Stomach (tissue), 8 donors: ENCODE measurements at regions not wholly inside any gene's neighbourhood (a gene's known extent, or its start where the extent isn't known, plus 50 kb on each side); places are given as distances from the start of the nearest gene placed in this dataset.

Source experiments
- DNase-seq, 2 donors: peaks; one replicate each; pipeline versions ENCODE4 v3.0.0 to v3.0.0-alpha.2; 2013 to 2019
- H3K27ac ChIP-seq, 5 donors: fragments of 200-600 bp in 4 of 5; sonication (generic) in 4 of 5; one replicate each; pipeline ENCODE4 v1.5.1; 2013 to 2019; ENCODE audit warnings: mild to moderate bottlenecking in 1 of 5, moderate library complexity in 1 of 5
- H3K27me3 ChIP-seq, 3 donors: fragments of 200-600 bp; sonication (generic); one replicate each; pipeline ENCODE4 v1.5.1; 2017 to 2019; ENCODE audit warnings: mixed run types in 1 of 3
- H3K36me3 ChIP-seq, 4 donors: fragments of 200-600 bp; sonication (generic); 1 replicate in 3 of 4; 2 replicates in 1 of 4; pipeline ENCODE4 v1.5.1; 2016 to 2019
- H3K4me1 ChIP-seq, 4 donors: fragments of 200-600 bp; sonication (generic); one replicate each; pipeline ENCODE4 v1.5.1; 2016 to 2019
- H3K4me3 ChIP-seq, 4 donors: fragments of 200-600 bp; sonication (generic) in 3 of 4; one replicate each; pipeline ENCODE4 v1.5.1; 2016 to 2019; ENCODE audit warnings: mild to moderate bottlenecking in 1 of 4
- H3K9me3 ChIP-seq, 4 donors: fragments of 200-600 bp; sonication (generic); one replicate each; pipeline ENCODE4 v1.5.1; 2016 to 2019
- CTCF ChIP-seq, 7 experiments: fragments of 450-650 bp in 4 of 7; fragments of 200-600 bp in 3 of 7; sonication (generic) in 3 of 7; IDR thresholded peaks; one replicate each; pipeline ENCODE4 v1.5.1; 2016 to 2019; ENCODE audit warnings: antibody characterized with exemption in 7 of 7, control low read depth in 2 of 7, mild to moderate bottlenecking in 1 of 7
- EP300 ChIP-seq: sonication (generic); formaldehyde crosslinking; IDR thresholded peaks from one replicate; pipeline ENCODE4 v1.6.1; 2017; ENCODE audit warnings: antibody characterized with exemption
- POLR2A ChIP-seq, 4 donors: fragments of 450-650 bp; IDR thresholded peaks; one replicate each; pipeline ENCODE4 v1.6.1; 2016; ENCODE audit warnings: antibody characterized with exemption in 4 of 4, control low read depth in 2 of 4, mild to moderate bottlenecking in 1 of 4, moderate library complexity in 1 of 4
- POLR2AphosphoS5 ChIP-seq, 3 donors: sonication (generic); formaldehyde crosslinking; IDR thresholded peaks; one replicate each; pipeline ENCODE4 v1.6.1; 2016; ENCODE audit warnings: antibody characterized with exemption in 3 of 3
- WGBS, 5 donors: extraction: QIAGEN DNeasy Blood & Tissue Kit in 3 of 5; methylation state at CpG; one replicate each; pipeline versions ENCODE4 v1.1.5 to v1.1.7; 2013 to 2018; 5-methylcytosine and 5-hydroxymethylcytosine counted together
- intact Hi-C: fragments of 100-400 bp; cut with DNase I; formaldehyde crosslinking; loops from one replicate; pipeline ENCODE4 v1.15.1; 2023; ENCODE audit warnings: low total_unique reads
- donor health status: healthy with polysubstance abuse.
- donor health status: Bipolar disorder and iron deficiency.
- donor health status: healthy.

GRCh38 chr12:82012176-82012575 is 253.0 kb upstream of the PPFIA2 start:
- 81 to 89% (median 86%) methylated on average over 4 of the region's 4 CpGs for WGBS, 5 donors
- no peaks in the 10 kb centered on the region for H3K36me3 ChIP-seq
- H3K27me3 ChIP-seq, result no peaks in the 10 kb centered on the region
- H3K27ac ChIP-seq, result no peak overlapping the region
- H3K9me3 ChIP-seq, result no peaks in the 10 kb centered on the region
- no peak for TF ChIP-seq POLR2AphosphoS5 (IDR thresholded peaks at IDR 0.05)
- TF ChIP-seq POLR2A (IDR thresholded peaks at IDR 0.05), result no peak
- TF ChIP-seq CTCF (IDR thresholded peaks at IDR 0.05), result no peak
- intact Hi-C loops, result no loop called here
- no peak for DNase-seq
- no peaks in the 10 kb centered on the region for H3K4me1 ChIP-seq
- no peak overlapping the region for H3K4me3 ChIP-seq

- intact Hi-C loops, result no loop called here
- Histone ChIP-seq H3K4me1 (no peaks in the 10 kb centered on the region), H3K27me3 (no peaks in the 10 kb centered on the region), H3K4me3 (no peak overlapping the region), H3K36me3 (no peaks in the 10 kb centered on the region), H3K27ac (no peak overlapping the region), H3K9me3 (no peaks in the 10 kb centered on the region)
- DNase-seq, result no peak
- TF ChIP-seq EP300 (no peak), POLR2A (IDR thresholded peaks at IDR 0.05) (no peak), CTCF (IDR thresholded peaks at IDR 0.05) (no peak), POLR2AphosphoS5 (IDR thresholded peaks at IDR 0.05) (no peak)
- WGBS, 5 donors, result 64 to 77% (median 73%) methylated on average over 2 of the region's 2 CpGs
Measured at GRCh38 chr12:82009524-82009923, 250.4 kb upstream of the PPFIA2 start.

GRCh38 chr12:82008251-82008650 is 249.1 kb upstream of the PPFIA2 start:
- Histone ChIP-seq H3K4me1 (no peaks in the 10 kb centered on the region), H3K4me3 (no peak overlapping the region), H3K27ac (no peak overlapping the region), H3K9me3 (no peaks in the 10 kb centered on the region), H3K36me3 (no peaks in the 10 kb centered on the region), H3K27me3 (no peaks in the 10 kb centered on the region)
- WGBS, 5 donors, result 82 to 95% (median 89%) methylated on average over 1 of the region's 1 CpG
- no peak for TF ChIP-seq POLR2A (IDR thresholded peaks at IDR 0.05)
- TF ChIP-seq CTCF (IDR thresholded peaks at IDR 0.05), result no peak
- TF ChIP-seq EP300, result no peak
- TF ChIP-seq POLR2AphosphoS5 (IDR thresholded peaks at IDR 0.05), result no peak
- no peak for DNase-seq
- intact Hi-C loops, result no loop called here

GRCh38 chr12:81998761-81999378 is 239.7 kb upstream of the PPFIA2 start:
- Histone ChIP-seq H3K9me3 (peaks cover 0 to 4% (median 0%) of the 10 kb centered on the region in 4 donors), H3K36me3 (no peaks in the 10 kb centered on the region), H3K27me3 (no peaks in the 10 kb centered on the region), H3K4me3 (no peak overlapping the region), H3K4me1 (no peaks in the 10 kb centered on the region), H3K27ac (no peak overlapping the region)
- TF ChIP-seq POLR2AphosphoS5 (IDR thresholded peaks at IDR 0.05) (no peak), POLR2A (IDR thresholded peaks at IDR 0.05) (no peak), EP300 (no peak), CTCF (IDR thresholded peaks at IDR 0.05) (no peak)
- 41 to 73% (median 49%) methylated on average over 2 of the region's 2 CpGs for WGBS, 5 donors
- no peak for DNase-seq
- intact Hi-C loops, result no loop called here
